HG02610 (cell line): ENCODE measurements at regions not wholly inside any gene's neighbourhood (a gene's known extent, or its start where the extent isn't known, plus 50 kb on each side); places are given as distances from the start of the nearest gene placed in this dataset.
"Not testable (repeated sequence)": the region's sequence is repeated elsewhere in the genome, so short reads cannot be mapped to it uniquely, and the experiment has no call there.

Source experiments
- ATAC-seq: cut with Tn5 transposase; IDR thresholded peaks from one replicate; pipeline ENCODE4 v1.9.1; 2021; ENCODE audit warnings: mild to moderate bottlenecking, moderate library complexity; ENCODE audit not compliant: unreplicated experiment

DNA sequence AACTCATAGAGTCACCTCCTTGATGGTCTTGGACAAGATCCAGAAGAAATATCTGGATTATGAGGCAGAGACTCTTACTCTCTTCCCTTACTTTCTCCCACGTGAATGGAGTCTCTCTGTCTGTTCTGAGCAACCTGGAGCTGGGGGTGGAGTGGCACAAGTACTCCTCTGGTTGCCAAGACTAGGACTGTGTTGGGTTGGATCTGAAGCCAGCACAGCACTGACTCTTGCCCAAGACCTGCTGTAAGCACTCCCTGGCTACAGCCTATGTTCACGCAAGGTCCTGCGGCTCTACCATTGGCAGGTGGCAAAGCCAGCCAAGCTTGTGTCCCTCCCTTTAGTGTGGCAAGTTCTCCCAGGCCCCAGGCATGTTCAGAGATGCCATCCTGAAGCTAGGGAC, 488.2 kb upstream of the NRG3 start:
- no peak for ATAC-seq

GRCh38 chr10:81403451-81403850, 471.5 kb upstream of the NRG3 start:
- ATAC-seq = no peak

DNA sequence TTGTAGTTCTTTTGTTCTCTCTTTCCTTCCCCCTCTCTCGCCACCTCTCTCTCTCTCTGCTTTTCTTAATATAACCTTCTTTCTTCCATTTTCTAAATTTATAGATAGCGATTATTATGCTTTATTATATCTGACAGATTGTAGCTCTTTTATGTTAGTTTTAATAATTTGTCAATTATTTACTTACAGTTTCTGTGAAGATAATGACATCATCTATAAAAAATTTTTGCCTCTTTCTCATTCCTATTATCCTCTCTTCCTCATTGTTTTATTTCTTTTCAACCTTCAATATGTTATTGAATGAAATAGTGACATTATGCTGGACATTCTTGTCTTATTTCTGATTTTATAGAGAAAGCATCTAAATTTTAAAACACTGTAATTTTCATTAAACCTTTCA, 469.6 kb upstream of the NRG3 start:
- ATAC-seq = no peak

DNA sequence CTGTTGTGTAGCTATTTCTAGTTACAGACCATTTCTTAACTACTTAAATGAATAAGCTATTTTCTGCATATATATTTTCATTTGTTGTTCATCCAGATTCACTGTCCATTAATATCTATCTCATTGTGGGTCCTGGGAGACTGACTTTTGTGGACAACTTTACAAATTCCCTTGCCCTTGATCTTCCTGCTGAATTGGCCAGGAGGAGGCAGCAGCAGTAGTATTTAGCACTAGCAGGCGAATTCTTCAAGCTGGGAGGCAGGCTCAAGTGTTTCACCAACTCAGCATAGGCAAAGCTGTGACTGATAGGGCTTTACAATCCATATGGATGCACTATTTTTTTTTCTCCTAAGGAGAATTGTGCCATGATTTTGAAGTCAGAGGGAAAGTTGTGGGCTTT, 461.0 kb upstream of the NRG3 start:
- no peak for ATAC-seq

DNA sequence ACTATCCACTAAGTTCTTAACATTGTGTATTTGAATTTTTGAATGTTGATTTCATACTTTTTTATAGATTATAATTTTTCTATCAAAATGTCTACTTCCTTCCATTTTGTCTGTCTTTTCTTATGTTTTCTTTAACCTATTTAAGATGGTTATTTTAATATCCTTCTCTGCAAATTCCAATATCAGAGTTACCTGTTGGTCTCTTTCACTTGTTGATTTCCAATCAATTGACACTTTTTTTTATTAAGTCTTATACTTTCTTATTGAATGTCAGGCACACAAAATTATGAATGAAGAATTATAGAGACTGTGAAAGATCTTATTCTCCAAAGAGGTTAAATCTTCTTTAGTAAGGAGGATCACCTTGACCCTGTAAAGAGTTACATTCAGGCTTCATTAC, 448.3 kb upstream of the NRG3 start:
- ATAC-seq = no peak

GRCh38 chr10:81428456-81429134, 446.4 kb upstream of the NRG3 start:
- ATAC-seq = no peak

DNA sequence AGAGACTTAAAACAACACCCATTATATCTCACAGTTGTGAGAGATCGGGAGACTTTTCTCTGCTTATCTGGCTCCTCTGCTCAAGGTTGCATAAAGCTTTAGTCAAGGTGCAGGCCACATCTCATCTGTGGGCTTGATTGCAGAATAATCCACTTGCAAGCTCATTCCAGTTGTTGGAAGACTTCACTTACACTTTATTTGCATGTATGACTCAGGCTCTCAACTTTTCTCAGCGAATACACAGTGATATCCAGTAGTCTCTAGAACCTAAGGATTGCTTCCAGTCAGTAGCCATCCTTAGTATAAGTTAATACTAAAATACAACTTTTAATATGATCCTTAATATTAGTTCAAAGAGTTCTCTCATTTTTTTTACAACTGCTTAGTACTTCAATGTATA, 435.5 kb upstream of the NRG3 start:
- no peak for ATAC-seq

- not testable (repeated sequence) for ATAC-seq
Observed at GRCh38 chr10:81441624-81442023, 433.4 kb upstream of the NRG3 start.

- no peak for ATAC-seq
Observed at GRCh38 chr10:81444242-81444929, 430.6 kb upstream of the NRG3 start.

- ATAC-seq = no peak
Observed at GRCh38 chr10:81450651-81451050, 424.3 kb upstream of the NRG3 start.

GRCh38 chr10:81472927-81473470, 402.0 kb upstream of the NRG3 start:
- no peak for ATAC-seq

GRCh38 chr10:81473755-81474154, 401.2 kb upstream of the NRG3 start:
- ATAC-seq = no peak

DNA sequence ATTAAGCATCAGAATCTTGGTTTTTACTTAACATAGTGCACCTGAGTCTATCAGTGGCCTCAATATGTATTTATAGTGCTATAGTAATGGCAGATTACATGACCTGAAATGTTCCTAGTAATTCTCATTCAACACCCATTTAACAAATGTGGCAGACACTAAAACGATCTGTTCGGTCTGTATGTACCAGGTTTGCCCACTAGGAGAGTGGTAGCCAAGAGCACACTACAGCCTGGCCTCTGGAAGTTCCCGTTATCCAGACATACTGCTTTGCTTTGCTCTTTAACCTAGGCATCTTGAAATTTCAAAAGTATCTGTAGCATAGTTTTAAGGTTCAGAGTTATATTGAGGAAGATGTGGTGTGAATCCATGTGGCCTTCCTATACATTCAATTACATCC, 395.7 kb upstream of the NRG3 start:
- no peak for ATAC-seq

DNA sequence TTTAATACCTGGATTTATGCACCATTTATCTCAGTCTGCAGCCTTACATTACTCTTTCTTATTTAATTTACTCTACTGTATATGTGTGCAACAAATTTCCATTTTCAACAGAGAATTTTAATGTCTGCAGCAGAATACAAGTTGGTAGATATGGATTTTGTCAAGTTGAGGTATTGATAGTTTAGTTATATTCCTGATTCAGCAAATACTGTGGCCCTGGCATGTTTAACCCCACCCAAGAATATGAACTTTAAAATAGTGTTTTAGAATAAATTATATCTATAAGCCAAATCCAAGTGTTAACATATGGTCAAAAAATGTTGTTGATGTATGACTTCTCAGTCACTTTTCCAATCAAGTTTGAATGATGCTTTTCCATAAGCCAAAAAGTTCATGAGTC, 378.4 kb upstream of the NRG3 start:
- ATAC-seq = no peak

DNA sequence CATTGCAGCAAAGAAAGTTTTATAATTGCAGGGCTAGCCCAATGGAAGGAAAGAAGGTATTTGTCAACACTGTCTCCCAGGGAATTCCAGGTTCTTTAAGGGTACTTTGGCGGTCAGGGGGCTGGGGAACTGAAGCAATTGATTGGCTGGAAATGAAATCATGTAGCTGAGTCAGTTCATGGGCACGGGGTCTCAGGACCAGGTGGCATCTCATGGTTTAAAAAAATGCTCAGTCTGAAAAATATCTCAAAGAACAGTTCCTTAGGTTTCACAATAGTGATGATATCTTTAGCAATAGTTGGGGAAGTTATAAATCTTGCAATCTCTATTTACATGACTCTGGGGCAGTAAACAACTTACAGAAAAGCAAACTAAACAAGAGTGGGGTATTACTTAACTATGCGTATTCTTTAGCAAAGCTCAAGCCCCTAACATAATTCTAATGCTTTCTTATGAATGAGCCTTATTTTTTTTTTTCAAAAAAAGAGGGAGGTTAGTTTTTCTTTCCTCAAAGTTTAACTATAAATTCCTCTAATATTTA, 376.9 kb upstream of the NRG3 start:
- no peak for ATAC-seq

- no peak for ATAC-seq
Observed at GRCh38 chr10:81502677-81503359, 372.2 kb upstream of the NRG3 start.

DNA sequence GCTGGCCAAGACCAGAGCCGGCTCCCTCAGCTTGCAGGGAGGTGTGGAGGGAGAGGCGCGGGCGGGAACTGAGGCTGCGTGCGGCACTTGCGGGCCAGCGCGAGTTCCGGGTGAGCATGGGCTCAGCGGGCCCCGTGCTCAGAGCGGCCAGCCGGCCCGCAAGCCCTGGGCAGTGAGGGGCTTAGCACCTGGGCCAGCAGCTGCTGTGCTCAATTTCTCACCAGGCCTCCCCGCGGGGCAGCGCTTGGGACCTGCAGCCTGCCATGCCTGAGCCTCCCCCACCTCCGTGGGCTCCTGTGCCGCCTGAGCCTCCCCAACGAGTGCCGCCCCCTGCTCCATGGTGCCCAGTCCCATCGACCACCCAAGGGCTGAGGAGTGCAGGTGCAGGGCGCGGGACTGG, 369.2 kb upstream of the NRG3 start:
- not testable (repeated sequence) for ATAC-seq

- ATAC-seq = no peak
Observed at GRCh38 chr10:81514811-81515210, 360.2 kb upstream of the NRG3 start.

- ATAC-seq = no peak
Observed at GRCh38 chr10:81520688-81521087, 354.3 kb upstream of the NRG3 start.

DNA sequence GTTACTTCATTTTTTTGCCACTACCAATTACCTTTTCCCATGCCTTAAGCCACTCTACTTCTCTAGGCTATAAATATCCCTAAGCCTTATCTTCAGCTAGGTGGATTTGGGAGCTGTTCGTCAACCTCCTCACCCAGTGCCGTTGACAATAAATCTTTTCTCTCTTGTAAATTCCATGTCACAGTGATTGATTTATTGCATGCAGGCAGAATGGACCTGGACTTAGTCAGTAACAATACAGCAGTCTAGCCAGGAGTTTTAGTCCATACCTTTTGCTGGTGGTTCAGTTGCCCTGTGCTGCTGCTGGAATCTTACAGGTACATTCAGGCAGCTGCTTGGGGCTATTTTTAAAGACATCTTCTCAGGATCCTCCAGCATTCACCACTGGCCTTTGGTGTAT, 350.5 kb upstream of the NRG3 start:
- no peak for ATAC-seq

- no peak for ATAC-seq
Observed at GRCh38 chr10:81532403-81532802, 342.6 kb upstream of the NRG3 start.

DNA sequence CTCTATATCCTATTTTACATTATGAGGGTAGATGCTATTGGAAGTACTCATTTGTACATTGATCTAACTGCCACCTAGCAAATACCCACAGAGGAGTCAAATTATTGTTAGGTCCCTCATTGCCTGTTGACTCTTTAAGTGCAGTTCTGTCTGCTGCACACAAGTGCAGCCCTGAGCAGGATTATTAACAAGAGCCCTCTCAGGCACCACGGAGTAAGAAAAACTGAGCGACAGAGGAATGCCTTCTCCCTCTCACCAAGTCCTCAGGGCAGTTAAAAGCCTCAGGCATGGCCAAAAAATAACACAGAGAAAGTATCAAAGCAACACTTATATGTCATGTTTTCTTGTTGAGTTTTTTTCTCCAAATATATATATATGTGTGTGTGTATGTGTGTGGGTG, 340.0 kb upstream of the NRG3 start:
- no peak for ATAC-seq
